DMS79 treated with DMSO at 0.1 percent for 48 hours (cell line): ENCODE measurements at regions not wholly inside any gene's neighbourhood (a gene's known extent, or its start where the extent isn't known, plus 50 kb on each side); places are given as distances from the start of the nearest gene placed in this dataset.
"Not testable (repeated sequence)": the region's sequence is repeated elsewhere in the genome, so short reads cannot be mapped to it uniquely, and the experiment has no call there.

Experiments used
- DNase-seq: peaks from one replicate; lab custom pipeline; 2025; lab: John Stamatoyannopoulos, UW

GRCh38 chr3:72535772-72536171, 312.5 kb downstream of the SHQ1 start:
- no peak for DNase-seq

DNA sequence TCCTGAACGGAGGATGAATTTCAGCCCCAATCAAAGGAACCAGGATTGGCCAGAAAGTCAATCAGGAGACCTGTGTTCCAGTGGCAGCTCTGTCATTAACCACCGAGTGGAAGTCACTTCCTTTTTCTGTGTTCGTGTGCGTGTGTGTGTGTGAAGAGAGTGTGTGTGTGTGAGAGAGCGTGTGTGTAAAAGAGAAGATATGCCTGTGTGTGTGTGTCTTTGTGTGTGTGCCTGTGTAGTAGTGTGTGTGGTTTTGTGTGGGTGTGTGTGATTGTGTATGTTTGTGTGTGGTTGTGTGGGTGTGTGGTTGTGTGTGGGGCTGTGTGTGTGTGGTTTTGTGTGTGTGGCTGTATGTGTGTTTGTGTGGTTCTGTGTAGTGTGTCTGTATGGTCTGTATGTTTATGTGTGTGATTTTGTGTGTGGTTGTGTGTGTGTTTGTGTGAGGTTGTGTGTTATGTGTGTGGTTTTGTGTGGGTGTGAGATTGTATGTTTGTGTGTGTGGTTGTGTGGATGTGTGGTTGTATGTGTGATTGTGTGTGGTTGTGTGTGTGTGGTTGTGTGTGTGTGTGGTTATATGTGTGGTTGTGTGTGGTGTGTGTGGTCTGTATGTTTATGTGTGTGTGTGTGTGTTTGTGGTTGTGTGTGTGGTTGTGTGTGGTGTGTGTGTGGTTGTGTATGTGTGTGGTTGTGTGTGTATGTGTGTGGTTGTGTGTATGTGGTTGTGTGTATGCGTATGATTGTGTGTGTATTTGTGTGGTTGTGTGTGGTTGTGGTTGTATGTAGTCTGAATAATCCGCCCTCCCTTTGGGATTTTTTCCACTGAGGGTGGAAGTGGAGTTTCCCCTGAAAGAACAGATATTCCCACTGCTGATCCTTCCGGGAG, 314.4 kb downstream of the SHQ1 start:
- DNase-seq = no peak

DNA sequence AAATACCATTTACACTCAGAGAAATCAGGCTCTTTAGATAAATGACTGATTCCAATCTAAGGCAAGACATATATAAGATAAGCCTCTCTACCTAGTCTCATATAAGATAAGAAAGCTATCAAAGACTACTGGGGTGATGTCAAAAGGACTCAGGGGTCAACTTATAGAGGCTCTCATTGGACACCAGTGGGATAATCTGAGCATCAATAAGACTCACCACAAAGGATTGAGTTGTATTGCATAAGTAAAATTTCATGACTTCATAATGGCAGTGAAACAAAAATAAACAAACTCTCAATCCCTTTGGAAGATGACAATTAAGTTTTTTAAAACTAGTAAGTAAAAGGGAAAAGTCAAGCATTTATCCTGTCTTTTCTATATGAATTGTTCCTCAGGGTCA, 317.8 kb downstream of the SHQ1 start:
- no peak for DNase-seq

- DNase-seq = no peak
These were observed 319.2 kb downstream of the SHQ1 start for GRCh38 chr3:72529081-72529480.

DNA sequence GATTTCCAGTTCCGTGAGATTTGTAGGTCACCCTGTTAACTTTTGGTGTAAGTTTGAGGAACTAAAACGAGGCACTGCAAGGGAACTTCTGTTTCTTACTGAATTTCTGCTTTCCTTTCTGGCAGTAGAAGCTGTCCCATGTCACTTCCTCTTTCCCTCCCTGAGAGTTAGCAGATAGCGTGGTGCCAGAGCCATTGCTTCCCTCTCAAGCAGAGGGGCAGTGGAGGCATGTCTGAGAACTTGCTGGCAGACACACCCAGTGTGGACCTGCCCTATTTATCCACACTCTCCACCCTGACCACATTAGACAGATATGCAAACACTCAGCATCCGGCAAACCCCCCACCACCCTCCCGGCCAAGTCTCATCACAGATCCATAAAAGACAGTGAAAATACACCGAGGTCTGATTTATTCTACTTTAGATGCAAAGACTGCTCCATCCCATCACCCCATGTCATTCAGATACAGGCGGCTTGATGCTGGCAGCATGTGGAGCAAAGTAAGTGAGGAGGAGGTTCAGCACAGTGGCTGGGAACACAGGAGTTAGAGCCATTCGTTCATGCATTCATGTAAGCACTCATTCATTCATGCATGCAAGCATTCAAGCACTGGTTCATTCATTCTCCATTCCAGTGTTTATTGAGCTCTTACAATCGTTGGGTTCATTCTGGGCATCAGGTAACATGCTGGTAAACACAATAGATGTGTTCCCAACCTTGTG, 324.7 kb downstream of the SHQ1 start:
- DNase-seq = peak; percentile 53

- DNase-seq = no peak
These were observed 327.4 kb downstream of the SHQ1 start for GRCh38 chr3:72520690-72521308.

- no peak for DNase-seq
These were observed 328.2 kb downstream of the SHQ1 start for GRCh38 chr3:72519946-72520604.

GRCh38 chr3:72517921-72518424, 330.3 kb downstream of the SHQ1 start:
- no peak for DNase-seq

DNA sequence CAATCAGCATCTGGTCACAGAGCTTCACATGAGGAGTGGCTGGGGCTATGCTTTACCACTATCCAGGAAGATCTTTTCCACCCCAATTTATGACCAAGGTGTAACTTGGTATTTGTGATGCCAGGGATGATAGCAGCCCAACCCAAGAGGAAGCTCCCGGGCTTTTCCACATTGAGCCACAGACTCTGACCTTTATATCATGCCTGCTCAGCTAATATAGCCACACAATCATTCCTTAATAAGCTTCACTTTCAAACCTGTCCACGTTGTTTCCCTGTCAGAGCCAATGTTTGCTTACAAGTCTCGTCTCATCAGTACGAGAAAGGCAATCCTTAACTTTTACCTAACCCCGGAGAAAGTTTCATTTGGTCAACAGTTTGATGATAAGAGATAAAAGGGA, 330.9 kb downstream of the SHQ1 start:
- no peak for DNase-seq

- DNase-seq = no peak
These were observed 331.9 kb downstream of the SHQ1 start for GRCh38 chr3:72516361-72516760.

DNA sequence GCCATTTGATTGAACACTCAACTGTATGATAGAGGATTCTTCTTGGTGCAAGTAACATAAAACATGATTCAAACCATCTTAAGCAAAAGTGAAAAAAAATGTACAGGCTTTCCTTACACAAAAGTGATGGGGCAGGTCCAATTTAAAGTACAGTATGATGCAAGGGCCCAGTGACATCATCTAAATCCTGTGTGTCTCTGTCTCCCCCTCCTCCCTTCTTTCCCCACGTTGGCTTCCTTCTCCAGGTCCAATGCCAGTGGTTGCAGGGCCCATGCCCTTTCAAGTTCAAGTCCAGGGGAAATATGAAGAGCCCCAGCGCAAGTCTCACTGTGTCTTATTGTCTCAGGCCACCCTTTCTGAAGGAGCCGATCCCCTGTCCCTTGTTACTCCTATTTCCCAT, 332.3 kb downstream of the SHQ1 start:
- no peak for DNase-seq

- DNase-seq = no peak
These were observed 333.0 kb downstream of the SHQ1 start for GRCh38 chr3:72515281-72515680.

- no peak for DNase-seq
These were observed 338.0 kb downstream of the SHQ1 start for GRCh38 chr3:72510247-72510646.

DNA sequence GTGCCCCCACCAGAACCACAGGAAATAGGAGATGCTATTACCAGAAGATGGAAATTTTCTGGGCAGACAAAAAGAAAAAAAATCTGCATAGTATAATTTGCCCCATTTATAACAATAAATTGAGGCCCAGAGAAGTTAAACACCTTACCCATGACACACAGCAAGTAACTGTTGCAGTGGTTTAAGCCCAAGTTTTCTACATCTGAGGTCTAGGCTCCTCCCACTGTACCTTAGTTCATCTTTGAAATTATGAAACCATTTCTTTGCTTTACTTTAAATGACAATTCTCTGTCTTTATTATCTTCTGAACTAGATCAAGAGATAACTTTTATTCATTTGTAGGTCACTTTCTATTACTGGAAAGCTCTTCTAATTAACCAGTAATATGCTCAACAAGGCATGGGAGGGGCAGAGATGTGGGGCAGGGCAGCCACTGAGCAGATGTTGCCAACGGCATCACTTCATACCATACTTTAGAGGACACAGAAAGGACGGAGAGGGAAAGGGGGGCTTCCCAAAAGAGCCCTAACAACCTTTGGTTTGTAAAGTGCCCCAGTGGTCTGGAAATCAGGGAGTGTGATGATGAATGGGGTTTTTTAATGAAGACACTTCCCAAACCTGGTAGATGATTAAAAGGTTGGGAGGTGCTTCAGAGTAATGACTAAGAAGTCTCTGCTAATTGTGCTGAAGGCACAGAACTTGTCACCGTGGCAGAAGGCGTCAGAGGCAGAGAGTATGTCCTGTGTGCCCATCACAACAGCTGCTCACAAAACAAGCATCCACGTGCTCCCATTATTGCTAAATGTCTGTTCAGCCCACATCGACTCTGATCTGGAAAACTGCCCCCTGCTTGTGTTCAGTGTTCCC, 342.5 kb downstream of the SHQ1 start:
- no peak for DNase-seq

DNA sequence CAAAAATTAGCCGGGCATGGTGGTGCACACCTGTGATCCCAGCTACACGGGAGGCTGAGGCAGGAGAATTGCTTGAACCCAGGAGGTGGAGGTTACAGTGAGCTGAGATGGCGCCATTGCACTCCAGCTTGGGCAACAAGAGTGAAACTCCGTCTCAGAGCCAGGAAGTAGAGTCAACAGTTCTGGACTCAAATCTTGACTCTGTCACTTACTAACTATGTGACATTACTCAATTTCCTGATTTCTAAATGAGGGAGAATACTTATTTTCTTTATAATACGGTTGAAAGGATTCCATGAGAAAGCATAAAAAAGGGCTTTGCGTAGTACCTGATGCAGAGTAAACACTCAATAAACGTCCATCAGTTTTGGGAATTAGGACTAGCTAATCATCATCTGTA, 350.7 kb downstream of the SHQ1 start:
- not testable (repeated sequence) for DNase-seq

DNA sequence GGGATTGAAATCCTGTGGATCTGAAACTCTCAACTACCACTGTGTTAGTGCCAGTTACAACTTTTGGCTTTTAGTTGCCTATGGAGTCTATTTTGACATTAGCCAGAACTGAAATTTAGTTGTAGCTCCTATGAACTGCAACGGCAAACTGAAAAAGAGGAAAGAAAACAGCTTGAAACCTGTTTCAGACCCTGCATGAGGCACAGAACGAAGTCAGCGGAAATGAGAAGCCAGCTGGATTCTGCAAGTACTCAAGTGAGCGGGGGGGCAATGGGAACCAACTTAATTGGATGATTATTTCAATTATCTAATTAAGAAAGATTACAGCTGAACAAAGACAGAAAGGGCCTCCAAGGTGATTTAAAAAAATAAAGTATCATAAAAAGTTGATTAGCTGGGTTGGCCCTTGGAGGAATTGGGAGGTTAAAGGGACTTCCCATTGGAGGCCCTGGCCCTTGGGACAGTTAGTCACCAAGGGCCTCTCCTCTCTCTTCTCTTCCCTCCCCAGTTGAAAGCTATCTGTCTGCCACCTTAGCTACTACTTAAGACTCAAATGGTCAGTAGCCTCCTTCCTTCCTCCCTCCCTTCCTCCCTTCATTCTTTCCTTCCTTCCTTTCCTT, 352.1 kb downstream of the SHQ1 start:
- no peak for DNase-seq

GRCh38 chr3:72494626-72495025, 353.6 kb downstream of the SHQ1 start:
- DNase-seq = no peak

GRCh38 chr3:72494130-72494529, 354.1 kb downstream of the SHQ1 start:
- DNase-seq = no peak

DNA sequence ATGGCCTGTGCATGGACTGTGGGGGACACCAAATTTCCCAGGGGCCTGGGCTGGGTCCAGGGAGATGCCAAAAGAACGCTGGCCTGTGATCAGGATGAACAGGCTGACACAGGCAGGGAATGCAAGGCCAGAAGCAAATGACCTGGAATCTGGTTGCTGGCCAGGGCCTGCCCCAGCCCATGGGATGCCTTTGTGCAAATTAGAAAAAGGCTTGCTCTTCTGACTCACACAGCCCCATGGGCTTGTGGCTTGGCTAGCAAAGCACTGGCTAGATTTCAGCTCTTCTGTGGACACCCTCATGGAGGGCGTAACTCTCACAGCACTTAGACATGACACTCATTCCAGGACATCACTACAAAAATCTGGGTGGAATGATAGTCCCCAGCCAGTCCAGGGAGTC, 356.0 kb downstream of the SHQ1 start:
- DNase-seq = no peak

DNA sequence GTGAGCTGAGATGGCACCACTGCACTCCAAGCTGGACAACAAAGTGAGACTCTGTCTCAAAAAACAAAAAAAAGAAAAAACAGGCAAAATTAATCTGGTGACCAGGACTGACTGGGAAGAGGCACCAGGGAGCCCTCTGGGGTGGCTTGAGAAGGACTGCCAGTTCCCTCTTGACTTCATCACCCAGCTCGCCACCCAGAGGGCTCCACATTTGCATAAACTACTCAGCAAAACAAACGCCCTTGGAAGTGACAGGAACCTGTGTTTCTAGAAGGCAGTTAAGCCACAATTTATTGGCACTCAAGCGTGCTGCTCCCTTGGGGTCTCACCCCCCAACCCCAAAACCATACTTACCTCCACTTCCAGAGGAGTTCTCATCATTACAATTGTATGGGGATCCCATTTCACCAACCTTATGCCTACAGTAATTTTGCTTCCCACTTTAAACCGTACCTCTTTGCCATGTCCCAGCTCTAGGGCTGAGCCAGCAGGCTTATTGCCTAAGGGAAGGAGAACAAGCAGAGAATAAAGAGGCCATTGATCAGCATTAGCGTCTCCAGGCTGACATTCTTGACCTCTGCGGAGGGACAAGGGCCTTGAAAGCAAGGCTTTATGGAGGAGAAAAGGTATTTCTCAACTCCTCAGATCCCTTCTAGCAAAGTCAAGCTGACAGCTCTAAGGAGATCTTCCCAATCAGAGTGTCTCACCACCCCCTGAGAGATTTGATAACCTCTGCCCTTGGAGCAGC, 357.4 kb downstream of the SHQ1 start:
- no peak for DNase-seq
